Liver (tissue), 8 donors: ENCODE measurements at regions not wholly inside any gene's neighbourhood (a gene's known extent, or its start where the extent isn't known, plus 50 kb on each side); places are given as distances from the start of the nearest gene placed in this dataset.

Experiments used
- DNase-seq: peaks from one replicate; pipeline ENCODE4 v3.0.0-alpha.2; 2017; ENCODE audit warnings: low spot score
- H3K27ac ChIP-seq, 2 donors: one replicate each; pipeline ENCODE4 v1.7.0; 2013; ENCODE audit warnings: inconsistent platforms in 2 of 2, low read length in 2 of 2, control low read depth in 1 of 2, low read depth in 1 of 2, mild to moderate bottlenecking in 1 of 2
- H3K27me3 ChIP-seq, 4 donors: one replicate each; pipeline versions ENCODE4 v1.6.1 to v1.7.0; 2013; ENCODE audit warnings: low read length in 3 of 4, inconsistent platforms in 1 of 4, mild to moderate bottlenecking in 1 of 4, moderate library complexity in 1 of 4; ENCODE audit not compliant: control insufficient read depth in 4 of 4, insufficient read depth in 4 of 4
- H3K36me3 ChIP-seq, 4 donors: one replicate each; pipeline versions ENCODE4 v1.6.1 to v1.7.0; 2013; ENCODE audit warnings: low read length in 3 of 4, mild to moderate bottlenecking in 3 of 4, low read depth in 1 of 4, moderate library complexity in 1 of 4; ENCODE audit not compliant: control insufficient read depth in 4 of 4, insufficient read depth in 3 of 4
- H3K4me1 ChIP-seq, 4 donors: one replicate each; pipeline versions ENCODE4 v1.6.1 to v1.7.0; 2013; ENCODE audit warnings: low read length in 3 of 4, mild to moderate bottlenecking in 3 of 4, moderate library complexity in 1 of 4; ENCODE audit not compliant: control insufficient read depth in 4 of 4, insufficient read depth in 4 of 4
- H3K4me3 ChIP-seq, 3 donors: one replicate each; pipeline versions ENCODE4 v1.6.1 to v1.7.0; 2013; ENCODE audit warnings: low read length in 3 of 3, control low read depth in 1 of 3, low read depth in 1 of 3, mild to moderate bottlenecking in 1 of 3
- H3K9ac ChIP-seq, 2 donors: one replicate each; pipeline ENCODE4 v1.7.0; 2013; ENCODE audit warnings: low read length in 2 of 2, mild to moderate bottlenecking in 2 of 2, moderate library complexity in 2 of 2, control low read depth in 1 of 2, low read depth in 1 of 2
- H3K9me3 ChIP-seq, 4 donors: one replicate each; pipeline versions ENCODE4 v1.6.1 to v1.7.0; 2013; ENCODE audit warnings: low read length in 3 of 4; ENCODE audit not compliant: control insufficient read depth in 4 of 4
- FOXA1 ChIP-seq: IDR thresholded peaks from 2 replicates; pipeline ENCODE4 v1.6.1; 2016; ENCODE audit warnings: antibody characterized with exemption
- FOXA2 ChIP-seq: IDR thresholded peaks from 2 replicates; pipeline ENCODE4 v1.6.1; 2016; ENCODE audit warnings: antibody characterized with exemption
- GABPA ChIP-seq, 2 donors: IDR thresholded peaks in 1 of 2; conservative IDR thresholded peaks in 1 of 2; 2 replicates each; pipeline ENCODE4 v1.6.1; 2016; ENCODE audit warnings: antibody characterized with exemption in 2 of 2, mild to moderate bottlenecking in 1 of 2, moderate library complexity in 1 of 2
- HNF4A ChIP-seq, 2 donors: conservative IDR thresholded peaks; 2 replicates each; pipeline ENCODE4 v1.6.1; 2016; ENCODE audit warnings: antibody characterized with exemption in 2 of 2, mild to moderate bottlenecking in 2 of 2
- HNF4G ChIP-seq: IDR thresholded peaks from 2 replicates; pipeline ENCODE4 v1.6.1; 2016; ENCODE audit warnings: antibody characterized with exemption
- JUND ChIP-seq, 2 donors: IDR thresholded peaks; 2 replicates each; pipeline ENCODE4 v1.6.1; 2016; ENCODE audit warnings: antibody characterized with exemption in 2 of 2
- MAX ChIP-seq: IDR thresholded peaks from 2 replicates; pipeline ENCODE4 v1.6.1; 2016; ENCODE audit warnings: antibody characterized with exemption
- NR2F2 ChIP-seq: IDR thresholded peaks from 2 replicates; pipeline ENCODE4 v1.6.1; 2016; ENCODE audit warnings: antibody characterized with exemption
- RAD21 ChIP-seq, 2 donors: IDR thresholded peaks; 2 replicates each; pipeline ENCODE4 v1.6.1; 2016; ENCODE audit warnings: antibody characterized with exemption in 2 of 2, mild to moderate bottlenecking in 2 of 2
- REST ChIP-seq: IDR thresholded peaks from 2 replicates; pipeline ENCODE4 v1.6.1; 2016; ENCODE audit warnings: antibody characterized with exemption, mild to moderate bottlenecking
- SP1 ChIP-seq: IDR thresholded peaks from 2 replicates; pipeline ENCODE4 v1.6.1; 2018; ENCODE audit warnings: antibody characterized with exemption, mild to moderate bottlenecking
- YY1 ChIP-seq: IDR thresholded peaks from 2 replicates; pipeline ENCODE4 v1.6.1; 2016; ENCODE audit warnings: antibody characterized with exemption, mild to moderate bottlenecking
- ZBTB33 ChIP-seq: IDR thresholded peaks from 2 replicates; pipeline ENCODE4 v1.6.1; 2016; ENCODE audit warnings: antibody characterized with exemption
- WGBS: extraction: QIAGEN DNeasy Blood & Tissue Kit; methylation state at CpG from one replicate; pipeline ENCODE4 v1.1.7; 2013; 5-methylcytosine and 5-hydroxymethylcytosine counted together
- TF ChIP-seq, protein P1 (sequence below): fragments of 150-350 bp; IDR thresholded peaks from 2 replicates; pipeline ENCODE4 v1.5.1; 2017; ENCODE audit warnings: improper control_type of control experiment, low read depth, low read length; ENCODE audit not compliant: missing input control
- TF ChIP-seq, protein P2 (sequence below): IDR thresholded peaks from 2 replicates; pipeline ENCODE4 v1.6.1; 2016; ENCODE audit warnings: antibody characterized with exemption
- donor health status: healthy.
- donor health status: healthy.
- donor health status: healthy.
- donor health status: healthy.
- donor health status: healthy.

DNA sequence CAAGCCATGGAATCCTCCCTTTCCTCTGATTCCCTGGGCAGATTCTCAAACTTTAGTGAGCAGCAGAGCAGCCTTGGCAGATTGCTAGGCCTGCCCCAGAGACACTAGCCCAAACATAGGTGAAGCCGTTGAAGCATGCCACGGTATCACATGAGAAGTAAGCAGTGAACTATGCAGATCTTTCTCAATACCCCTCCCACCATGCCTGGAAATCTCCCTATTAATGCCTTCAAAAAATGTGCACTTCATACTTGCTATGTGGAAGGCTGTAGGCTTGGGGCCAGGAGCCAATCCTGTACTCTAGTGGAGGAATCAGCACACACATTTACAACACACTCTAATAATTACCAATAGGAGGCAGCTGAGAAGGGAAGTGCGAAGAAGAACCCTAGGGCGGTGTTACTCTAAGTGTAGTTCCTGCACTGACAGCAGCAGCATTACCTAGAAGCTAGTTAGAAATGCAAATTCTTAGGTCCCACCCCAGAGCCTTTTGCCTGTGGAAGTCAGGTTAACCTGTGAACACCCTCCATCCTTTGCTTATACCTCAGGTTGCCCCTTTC is 305.1 kb upstream of the SPRED2 start (continued):
- no peak for TF ChIP-seq MAX
- TF ChIP-seq NR2F2, result no peak
- no peak for TF ChIP-seq FOXA1
- no peak for TF ChIP-seq SP1
- TF ChIP-seq, protein P1, sequence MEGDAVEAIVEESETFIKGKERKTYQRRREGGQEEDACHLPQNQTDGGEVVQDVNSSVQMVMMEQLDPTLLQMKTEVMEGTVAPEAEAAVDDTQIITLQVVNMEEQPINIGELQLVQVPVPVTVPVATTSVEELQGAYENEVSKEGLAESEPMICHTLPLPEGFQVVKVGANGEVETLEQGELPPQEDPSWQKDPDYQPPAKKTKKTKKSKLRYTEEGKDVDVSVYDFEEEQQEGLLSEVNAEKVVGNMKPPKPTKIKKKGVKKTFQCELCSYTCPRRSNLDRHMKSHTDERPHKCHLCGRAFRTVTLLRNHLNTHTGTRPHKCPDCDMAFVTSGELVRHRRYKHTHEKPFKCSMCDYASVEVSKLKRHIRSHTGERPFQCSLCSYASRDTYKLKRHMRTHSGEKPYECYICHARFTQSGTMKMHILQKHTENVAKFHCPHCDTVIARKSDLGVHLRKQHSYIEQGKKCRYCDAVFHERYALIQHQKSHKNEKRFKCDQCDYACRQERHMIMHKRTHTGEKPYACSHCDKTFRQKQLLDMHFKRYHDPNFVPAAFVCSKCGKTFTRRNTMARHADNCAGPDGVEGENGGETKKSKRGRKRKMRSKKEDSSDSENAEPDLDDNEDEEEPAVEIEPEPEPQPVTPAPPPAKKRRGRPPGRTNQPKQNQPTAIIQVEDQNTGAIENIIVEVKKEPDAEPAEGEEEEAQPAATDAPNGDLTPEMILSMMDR, result no peak

GRCh38 chr2:65731476-65731875 is 299.1 kb upstream of the SPRED2 start:
- 93% methylated on average over 12 of the region's 12 CpGs for WGBS
- no peaks in the 10 kb centered on the region for H3K36me3 ChIP-seq
- TF ChIP-seq NR2F2, result no peak
- TF ChIP-seq HNF4G, result no peak
- no peak for TF ChIP-seq FOXA1
- H3K4me3 ChIP-seq, result no peak overlapping the region
- no peak overlapping the region for H3K27ac ChIP-seq
- no peaks in the 10 kb centered on the region for H3K4me1 ChIP-seq
- H3K27me3 ChIP-seq, result no peaks in the 10 kb centered on the region
- no peak overlapping the region for H3K9ac ChIP-seq
- DNase-seq, result no peak
- peaks cover 0 to 2% (median 0%) of the 10 kb centered on the region in 4 donors for H3K9me3 ChIP-seq

- no peaks in the 10 kb centered on the region for H3K4me1 ChIP-seq
- no peak overlapping the region for H3K27ac ChIP-seq
- TF ChIP-seq SP1 (no peak), JUND (IDR thresholded peaks at IDR 0.05) (no peak), RAD21 (IDR thresholded peaks at IDR 0.05) (no peak), YY1 (no peak)
- TF ChIP-seq, protein P1, result no peak
- peaks cover 0 to 2% (median 0%) of the 10 kb centered on the region in 4 donors for H3K9me3 ChIP-seq
- no peak overlapping the region for H3K9ac ChIP-seq
- H3K27me3 ChIP-seq, result no peaks in the 10 kb centered on the region
- no peak overlapping the region for H3K4me3 ChIP-seq
- DNase-seq, result no peak
- WGBS, result 89% methylated on average over 3 of the region's 3 CpGs
- no peaks in the 10 kb centered on the region for H3K36me3 ChIP-seq
Observed at GRCh38 chr2:65730186-65730585, 297.8 kb upstream of the SPRED2 start.

- Histone ChIP-seq H3K27me3 (no peaks in the 10 kb centered on the region), H3K4me1 (no peaks in the 10 kb centered on the region), H3K9me3 (peaks cover 0 to 2% (median 0%) of the 10 kb centered on the region in 4 donors), H3K4me3 (no peak overlapping the region), H3K27ac (no peak overlapping the region), H3K9ac (no peak overlapping the region), H3K36me3 (no peaks in the 10 kb centered on the region)
- DNase-seq, result no peak
- WGBS, result 85% methylated on average over 5 of the region's 5 CpGs
- TF ChIP-seq MAX (no peak), HNF4A (conservative IDR thresholded peaks at IDR 0.05) (no peak), RAD21 (IDR thresholded peaks at IDR 0.05) (no peak), REST (no peak), HNF4G (no peak), GABPA (IDR thresholded peaks at IDR 0.05 in 1 of 2, conservative IDR thresholded peaks at IDR 0.05 in 1 of 2) (no peak), FOXA1 (no peak), SP1 (no peak), ZBTB33 (no peak), FOXA2 (no peak)
- TF ChIP-seq, protein P2, sequence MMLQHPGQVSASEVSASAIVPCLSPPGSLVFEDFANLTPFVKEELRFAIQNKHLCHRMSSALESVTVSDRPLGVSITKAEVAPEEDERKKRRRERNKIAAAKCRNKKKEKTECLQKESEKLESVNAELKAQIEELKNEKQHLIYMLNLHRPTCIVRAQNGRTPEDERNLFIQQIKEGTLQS, result no peak
Observed at GRCh38 chr2:65729246-65729645, 296.8 kb upstream of the SPRED2 start.
